SW 1271 (cell line): ENCODE measurements at regions not wholly inside any gene's neighbourhood (a gene's known extent, or its start where the extent isn't known, plus 50 kb on each side); places are given as distances from the start of the nearest gene placed in this dataset.
"Not testable (repeated sequence)": the region's sequence is repeated elsewhere in the genome, so short reads cannot be mapped to it uniquely, and the experiment has no call there.

Source experiments
- DNase-seq, 2 experiments: peaks; one replicate each; lab custom pipeline; 2025; lab: John Stamatoyannopoulos, UW

DNA sequence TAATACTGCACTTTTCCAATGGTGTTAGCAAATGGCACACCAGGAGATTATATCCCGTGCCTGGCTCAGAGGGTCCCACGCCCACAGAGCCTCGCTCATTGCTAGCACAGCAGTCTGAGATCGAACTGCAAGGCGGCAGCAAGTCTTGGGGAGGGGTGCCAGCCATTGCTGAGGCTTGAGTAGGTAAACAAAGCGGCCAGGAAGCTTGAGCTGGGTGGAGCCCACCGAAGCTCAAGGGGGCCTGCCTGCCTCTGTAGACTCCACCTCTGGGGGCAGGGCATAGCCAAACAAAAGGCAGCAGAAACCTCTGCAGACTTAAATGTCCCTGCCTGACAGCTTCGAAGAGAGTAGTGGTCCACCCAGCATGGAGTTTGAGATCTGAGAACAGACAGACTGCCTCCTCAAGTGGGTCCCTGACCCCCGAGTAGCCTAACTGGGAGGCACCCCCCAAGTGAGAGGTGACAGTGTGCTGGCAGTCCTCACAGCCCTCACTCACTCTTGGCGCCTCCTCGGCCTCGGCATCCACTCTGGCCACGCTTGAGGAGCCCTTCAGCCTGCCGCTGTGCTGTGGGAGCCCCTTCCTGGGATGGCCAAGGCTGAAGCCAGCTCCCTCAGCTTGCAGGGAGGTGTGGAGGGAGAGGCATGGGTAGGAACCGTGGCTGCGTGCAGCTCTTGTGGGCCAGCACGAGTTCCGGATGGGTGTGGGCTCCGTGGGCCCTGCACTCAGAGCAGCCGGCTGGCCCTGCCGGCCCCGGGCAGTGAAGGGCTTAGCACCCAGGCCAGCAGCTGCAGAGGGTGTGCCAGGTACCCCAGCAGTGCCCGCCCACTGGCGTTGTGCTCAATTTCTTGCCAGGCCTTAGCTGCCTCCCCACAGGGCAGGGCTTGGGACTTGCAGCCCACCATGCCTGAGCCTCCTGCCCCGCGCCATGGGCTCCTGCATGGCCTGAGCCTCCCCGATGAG, 188.0 kb downstream of the MMUT start:
- DNase-seq = not testable (repeated sequence)

GRCh38 chr6:49269190-49269589, 193.9 kb downstream of the MMUT start:
- DNase-seq = no peak

GRCh38 chr6:49264909-49265308, 198.1 kb downstream of the MMUT start:
- DNase-seq = no peak

DNA sequence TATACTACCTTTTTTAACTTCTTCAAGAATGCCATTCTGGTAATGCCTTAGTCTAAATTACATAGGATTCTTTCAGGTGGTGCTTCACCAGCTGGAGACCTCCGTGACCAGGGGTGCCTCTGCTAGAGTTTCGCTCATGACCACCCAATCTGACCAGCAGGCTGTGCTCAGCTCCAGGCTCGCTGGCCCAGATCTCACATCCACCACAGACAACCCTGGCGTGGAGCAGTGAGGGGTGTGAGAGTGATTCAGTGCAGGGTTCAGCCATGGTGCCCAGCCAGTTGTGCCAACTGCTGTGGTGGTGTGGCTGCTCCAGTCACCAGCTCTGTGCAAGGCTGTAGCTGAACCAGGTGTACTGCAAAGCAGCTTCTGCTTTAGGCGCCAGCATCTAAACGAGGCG, 198.6 kb downstream of the MMUT start:
- no peak for DNase-seq

DNA sequence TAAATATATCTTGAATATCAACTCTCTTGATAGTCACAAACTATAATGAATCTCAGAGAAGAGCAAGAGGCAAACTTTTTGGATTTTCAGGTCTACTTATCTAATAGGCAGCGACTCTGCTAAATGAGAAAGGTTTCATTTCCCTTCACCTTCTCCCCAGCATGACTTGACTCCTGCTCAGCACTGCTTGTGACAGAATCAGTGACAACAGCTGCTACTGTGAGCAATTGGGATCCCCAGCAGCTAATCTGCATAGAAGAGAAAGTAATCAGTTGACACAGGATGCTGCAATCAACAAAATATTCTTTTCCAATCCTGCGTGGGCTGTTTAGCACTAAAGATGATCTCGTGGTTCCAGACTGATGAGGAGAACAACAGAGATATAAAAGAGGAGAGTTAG, 205.5 kb downstream of the MMUT start:
- DNase-seq = no peak

DNA sequence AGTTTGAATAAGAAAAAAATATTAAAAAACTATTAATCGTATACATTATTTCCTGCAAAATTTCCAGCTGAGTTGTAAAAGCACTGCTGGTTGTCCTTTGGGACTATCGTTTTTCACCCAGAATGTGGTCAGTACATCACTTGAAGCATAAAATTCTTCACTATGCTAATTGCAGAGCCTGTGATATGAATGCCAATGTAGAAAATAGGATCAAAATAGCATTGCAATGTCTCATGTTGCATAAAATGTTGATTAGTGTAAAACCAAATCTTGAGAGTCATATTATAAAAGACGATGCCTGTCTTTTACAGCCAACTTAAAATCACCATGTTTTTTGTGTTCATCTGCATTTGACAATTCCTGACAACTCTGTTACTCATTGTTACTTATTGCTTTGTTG, 207.7 kb downstream of the MMUT start:
- no peak for DNase-seq

DNA sequence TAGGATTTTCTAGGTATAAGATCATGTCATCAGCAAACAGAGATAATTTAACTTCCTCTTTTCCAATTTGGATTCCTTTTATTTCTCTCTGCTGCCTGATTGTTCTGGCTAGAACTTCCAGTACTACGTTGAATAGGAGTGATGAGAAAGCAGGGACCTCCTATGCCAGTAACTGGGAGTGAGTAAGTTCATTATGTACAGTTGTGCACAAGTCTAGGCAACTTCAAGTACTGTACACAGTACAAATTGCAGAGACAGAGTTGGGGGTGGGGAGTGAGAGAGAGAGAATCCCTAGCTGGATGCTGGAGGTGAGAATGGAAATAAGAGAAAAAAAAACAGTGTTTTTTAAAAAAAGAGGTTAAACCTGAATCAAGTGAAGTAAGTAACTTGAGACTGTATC, 210.2 kb downstream of the MMUT start:
- no peak for DNase-seq

GRCh38 chr6:49233483-49233882, 229.6 kb downstream of the MMUT start:
- no peak for DNase-seq

- no peak for DNase-seq
These were observed 237.6 kb downstream of the MMUT start for GRCh38 chr6:49225471-49225870.

GRCh38 chr6:49220293-49220692, 242.8 kb downstream of the MMUT start:
- DNase-seq = no peak

GRCh38 chr6:49205526-49205925, 257.5 kb downstream of the MMUT start:
- no peak for DNase-seq

DNA sequence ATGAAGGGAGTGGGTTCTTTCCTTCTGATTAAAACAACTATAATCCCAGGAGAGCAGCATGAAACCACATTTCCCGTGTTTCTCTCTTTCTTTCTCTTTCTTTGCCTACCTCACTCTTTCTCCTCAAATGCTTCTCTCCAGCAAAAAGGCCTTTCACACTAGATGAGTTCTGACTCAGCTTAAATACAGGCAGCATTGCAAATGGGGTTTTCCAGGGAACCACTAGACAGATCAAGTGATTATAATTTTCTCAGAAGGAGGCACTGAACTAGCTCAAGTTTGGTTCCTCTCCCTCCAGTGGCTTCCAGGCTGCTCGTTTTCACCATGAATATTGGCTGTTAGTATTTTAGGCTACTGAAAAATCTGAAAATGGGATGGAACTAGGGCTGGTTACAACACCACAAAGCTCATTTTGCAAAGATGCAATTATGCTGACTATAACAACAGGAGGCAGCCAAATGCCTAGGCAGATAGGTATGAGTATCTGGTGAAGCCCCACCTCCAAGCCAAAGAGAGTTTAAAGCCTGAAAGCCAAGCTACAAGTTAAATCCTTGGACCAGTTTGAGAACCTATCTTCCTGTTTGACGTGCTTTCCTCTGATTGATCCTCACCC, 260.0 kb downstream of the MMUT start:
- DNase-seq = no peak

DNA sequence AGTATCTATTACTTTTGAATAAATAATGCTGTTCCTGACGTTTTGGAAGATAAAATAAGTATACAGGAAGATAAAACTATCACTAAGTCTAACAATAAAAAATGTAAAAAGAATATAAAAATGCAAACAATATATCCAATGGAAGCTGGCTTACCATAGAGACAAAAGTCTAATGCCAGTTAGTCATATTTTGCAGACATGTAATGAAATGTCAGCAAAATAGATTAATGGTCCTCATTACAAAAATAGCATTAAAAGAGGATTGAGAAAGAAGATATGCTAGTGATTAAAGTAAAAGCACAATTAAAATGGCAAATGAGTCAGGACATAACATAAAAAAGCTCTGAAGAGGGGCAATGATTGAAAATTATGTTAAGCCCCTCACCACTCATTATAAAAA, 265.0 kb downstream of the MMUT start:
- no peak for DNase-seq

GRCh38 chr6:49162379-49162778, 300.7 kb downstream of the MMUT start:
- DNase-seq = not testable (repeated sequence)

DNA sequence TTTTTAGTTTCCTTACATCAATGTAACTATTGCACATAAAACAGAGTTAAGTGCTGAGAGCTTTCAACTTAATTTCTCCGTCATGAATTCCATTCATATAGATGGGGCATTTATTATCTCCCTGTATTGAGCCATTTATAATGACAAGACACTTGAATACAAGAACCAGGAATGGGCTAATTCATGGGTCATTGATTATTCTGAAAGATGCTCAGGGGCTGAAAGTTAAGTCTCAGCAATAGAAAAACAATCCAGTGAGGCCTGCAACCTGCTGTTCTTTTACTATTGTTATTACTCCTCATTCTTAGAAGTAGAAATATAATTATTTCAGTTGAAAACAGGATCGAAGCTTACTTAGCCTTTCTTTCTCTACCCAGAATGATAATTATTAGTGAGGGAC, 307.7 kb downstream of the MMUT start:
- DNase-seq = no peak

DNA sequence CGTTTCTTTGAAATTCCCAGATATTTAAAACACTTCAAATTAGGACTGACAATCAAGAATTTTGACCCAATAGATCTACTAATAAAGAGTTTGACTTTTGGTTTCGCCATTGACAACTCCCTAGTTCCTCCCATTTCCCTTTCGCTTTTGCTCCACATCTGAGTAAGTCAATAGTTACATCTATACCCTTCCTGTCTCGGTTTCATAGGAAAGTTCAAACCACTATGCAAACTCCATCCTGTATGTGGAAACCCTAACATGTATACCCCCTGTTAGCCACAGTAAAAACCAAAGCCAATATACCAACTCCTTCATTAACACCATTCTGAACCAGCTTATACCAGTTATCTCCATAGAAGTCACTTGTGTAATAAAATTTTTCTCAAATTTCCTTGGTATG, 311.1 kb downstream of the MMUT start:
- DNase-seq = no peak

DNA sequence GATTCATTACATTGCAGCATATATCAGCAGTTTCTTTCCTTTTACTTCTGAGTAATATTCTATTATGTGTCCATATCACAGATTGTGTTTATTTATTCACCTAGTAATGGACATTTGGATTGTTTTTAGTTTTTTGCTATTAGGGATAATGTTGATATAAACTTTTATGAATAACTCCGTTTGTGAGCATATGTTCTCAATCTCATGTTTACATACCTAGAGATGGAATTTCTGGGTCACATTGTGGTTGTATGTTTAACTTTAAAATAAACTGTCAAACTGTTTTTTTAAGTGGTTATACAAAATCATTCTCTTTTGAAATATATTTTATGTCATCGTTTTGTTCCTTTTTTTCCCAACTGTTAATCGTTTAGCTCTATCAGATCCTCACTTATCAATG, 311.6 kb downstream of the MMUT start:
- DNase-seq = no peak

- no peak for DNase-seq
These were observed 312.0 kb downstream of the MMUT start for GRCh38 chr6:49151033-49151432.

DNA sequence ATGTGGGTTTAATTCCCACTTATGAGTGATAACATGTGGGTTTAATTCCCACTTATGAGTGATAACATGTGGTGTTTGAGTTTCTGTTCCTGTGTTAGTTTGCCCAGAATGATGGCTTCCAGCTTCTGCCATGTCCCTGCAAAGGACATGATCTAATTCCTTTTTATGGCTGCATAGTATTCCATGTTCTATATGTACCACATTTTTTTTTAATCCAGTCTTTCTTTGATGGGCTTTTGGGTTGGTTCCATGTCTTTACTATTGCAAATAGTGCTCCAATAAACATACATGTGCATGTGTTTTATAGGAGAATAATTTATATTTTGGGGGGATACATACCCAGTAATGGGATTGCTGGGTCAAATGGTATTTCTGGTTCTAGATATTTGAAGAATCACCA, 317.8 kb downstream of the MMUT start:
- no peak for DNase-seq

DNA sequence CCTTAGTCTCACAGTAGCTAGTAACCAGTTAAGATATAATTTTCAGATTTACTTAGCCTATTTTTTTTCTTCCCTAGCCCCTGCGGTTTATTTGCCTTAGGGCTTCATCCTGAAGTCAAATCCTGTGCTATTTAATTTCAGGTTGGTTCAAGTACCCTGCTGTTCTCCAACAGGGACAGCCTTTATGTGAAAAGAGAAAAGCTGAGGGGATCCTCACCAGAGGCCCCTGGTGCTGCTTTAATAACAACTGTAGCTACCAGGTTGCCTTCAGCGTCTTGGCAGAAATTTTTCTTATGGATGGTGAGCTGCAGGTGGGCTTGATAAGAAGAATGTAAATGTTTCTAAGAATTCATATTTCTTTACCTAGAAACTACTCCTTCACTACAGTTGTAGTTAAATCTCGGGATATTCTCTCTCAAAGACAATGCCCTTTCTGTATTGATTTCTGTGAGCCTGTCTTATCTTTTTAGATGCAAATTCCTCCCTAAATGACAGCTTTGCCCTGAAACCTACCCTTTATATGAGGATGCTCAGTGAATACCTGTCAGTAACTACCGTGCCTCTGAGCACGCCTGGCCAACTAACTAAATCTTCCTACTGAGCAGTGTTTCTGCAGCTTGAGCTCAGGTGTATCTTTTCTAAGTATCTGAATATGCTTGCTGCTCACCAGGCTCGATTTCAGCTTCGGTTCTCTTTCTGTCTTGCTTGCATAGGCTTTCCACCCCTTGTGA, 320.5 kb downstream of the MMUT start:
- no peak for DNase-seq

GRCh38 chr6:49121970-49122369, 341.1 kb downstream of the MMUT start:
- no peak for DNase-seq

- no peak for DNase-seq
These were observed 344.6 kb downstream of the MMUT start for GRCh38 chr6:49118478-49118877.

DNA sequence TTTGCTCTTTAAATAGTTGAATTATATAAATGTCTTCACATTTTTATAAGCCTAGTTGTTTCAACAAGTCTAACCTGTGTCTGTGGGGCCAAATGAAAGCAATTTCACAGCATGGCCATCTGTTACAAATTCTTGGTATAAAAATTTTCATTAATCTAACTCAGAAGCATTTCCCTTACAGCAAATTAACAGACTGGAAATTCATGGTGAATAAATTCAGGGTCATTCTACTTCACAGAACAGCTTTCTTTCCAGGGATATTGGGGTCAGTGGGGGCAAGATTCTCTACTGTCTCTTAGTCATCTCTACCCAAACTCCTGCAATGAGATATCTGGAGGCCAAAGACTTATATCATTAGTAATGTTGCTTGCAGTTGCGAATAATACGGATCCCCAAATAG, 352.1 kb downstream of the MMUT start:
- no peak for DNase-seq
